ENCODE measurements at regions not wholly inside any gene's neighbourhood (a gene's known extent, or its start where the extent isn't known, plus 50 kb on each side); places are given as distances from the start of the nearest gene placed in this dataset.
A peak's percentile ranks its signal among the peaks of the same experiment; 100 is the strongest.
"Not testable (repeated sequence)": the region's sequence is repeated elsewhere in the genome, so short reads cannot be mapped to it uniquely, and the experiment has no call there.

- no peaks in the 10 kb centered on the region for H3K4me1 ChIP-seq (ENCODE audit: control insufficient read depth in 1 of 2, insufficient read depth in 2 of 2, low read length in 2 of 2)
- H3K4me3 ChIP-seq (ENCODE audit: low read depth in 1 of 2, low read length in 2 of 2), result peak overlapping the region; percentile 13 to 47
- H3K36me3 ChIP-seq (ENCODE audit: control insufficient read depth in 1 of 2, insufficient read depth in 2 of 2, low read length in 2 of 2), result no peaks in the 10 kb centered on the region
- H3K27me3 ChIP-seq (ENCODE audit: low read depth, low read length), result no peaks in the 10 kb centered on the region
- H3K27ac ChIP-seq (ENCODE audit: low read length), result no peak overlapping the region
- no peaks in the 10 kb centered on the region for H3K9me3 ChIP-seq (ENCODE audit: control insufficient read depth in 1 of 2, low read length in 2 of 2)
These were observed 68.6 kb upstream of the MAX start for GRCh38 chr14:65170768-65171507.

- H3K4me3 ChIP-seq (ENCODE audit: low read depth in 1 of 2, low read length in 2 of 2), result no peak overlapping the region
- no peaks in the 10 kb centered on the region for H3K4me1 ChIP-seq (ENCODE audit: control insufficient read depth in 1 of 2, insufficient read depth in 2 of 2, low read length in 2 of 2)
- H3K9me3 ChIP-seq (ENCODE audit: control insufficient read depth in 1 of 2, low read length in 2 of 2), result no peaks in the 10 kb centered on the region
- H3K27me3 ChIP-seq (ENCODE audit: low read depth, low read length), result no peaks in the 10 kb centered on the region
- H3K36me3 ChIP-seq (ENCODE audit: control insufficient read depth in 1 of 2, insufficient read depth in 2 of 2, low read length in 2 of 2), result no peaks in the 10 kb centered on the region
- no peak overlapping the region for H3K27ac ChIP-seq (ENCODE audit: low read length)
These were observed 71.8 kb upstream of the MAX start for GRCh38 chr14:65173973-65174693.

- Histone ChIP-seq H3K4me3 (ENCODE audit: low read depth in 1 of 2, low read length in 2 of 2) (no peak overlapping the region), H3K9me3 (ENCODE audit: control insufficient read depth in 1 of 2, low read length in 2 of 2) (no peaks in the 10 kb centered on the region), H3K4me1 (ENCODE audit: control insufficient read depth in 1 of 2, insufficient read depth in 2 of 2, low read length in 2 of 2) (no peaks in the 10 kb centered on the region), H3K27me3 (ENCODE audit: low read depth, low read length) (no peaks in the 10 kb centered on the region), H3K36me3 (ENCODE audit: control insufficient read depth in 1 of 2, insufficient read depth in 2 of 2, low read length in 2 of 2) (no peaks in the 10 kb centered on the region), H3K27ac (ENCODE audit: low read length) (no peak overlapping the region)
These were observed 72.5 kb upstream of the MAX start for GRCh38 chr14:65174783-65175182.

GRCh38 chr14:65177551-65177950, 75.2 kb upstream of the MAX start:
- H3K27me3 ChIP-seq (ENCODE audit: low read depth, low read length), result no peaks in the 10 kb centered on the region
- H3K9me3 ChIP-seq (ENCODE audit: control insufficient read depth in 1 of 2, low read length in 2 of 2), result peaks cover 8 to 13% of the 10 kb centered on the region in 2 donors
- no peak overlapping the region for H3K4me3 ChIP-seq (ENCODE audit: low read depth in 1 of 2, low read length in 2 of 2)
- H3K36me3 ChIP-seq (ENCODE audit: control insufficient read depth in 1 of 2, insufficient read depth in 2 of 2, low read length in 2 of 2), result no peaks in the 10 kb centered on the region
- H3K4me1 ChIP-seq (ENCODE audit: control insufficient read depth in 1 of 2, insufficient read depth in 2 of 2, low read length in 2 of 2), result no peaks in the 10 kb centered on the region
- H3K27ac ChIP-seq (ENCODE audit: low read length), result no peak overlapping the region

- H3K4me3 ChIP-seq (ENCODE audit: low read depth in 1 of 2, low read length in 2 of 2); H3K4me1 ChIP-seq (ENCODE audit: control insufficient read depth in 1 of 2, insufficient read depth in 2 of 2, low read length in 2 of 2); H3K27me3 ChIP-seq (ENCODE audit: low read depth, low read length); H3K36me3 ChIP-seq (ENCODE audit: control insufficient read depth in 1 of 2, insufficient read depth in 2 of 2, low read length in 2 of 2); H3K27ac ChIP-seq (ENCODE audit: low read length): not testable (repeated sequence)
- peaks cover 8 to 13% of the 10 kb centered on the region in 2 donors for H3K9me3 ChIP-seq (ENCODE audit: control insufficient read depth in 1 of 2, low read length in 2 of 2)
These were observed 76.9 kb upstream of the MAX start for GRCh38 chr14:65179231-65179630.

- H3K9me3 ChIP-seq (ENCODE audit: control insufficient read depth in 1 of 2, low read length in 2 of 2), result peaks cover 8 to 13% of the 10 kb centered on the region in 2 donors
- no peak overlapping the region for H3K27ac ChIP-seq (ENCODE audit: low read length)
- H3K4me1 ChIP-seq (ENCODE audit: control insufficient read depth in 1 of 2, insufficient read depth in 2 of 2, low read length in 2 of 2), result no peaks in the 10 kb centered on the region
These were observed 77.8 kb upstream of the MAX start for GRCh38 chr14:65179918-65180724.

GRCh38 chr14:65180725-65181025, 78.4 kb upstream of the MAX start:
- Histone ChIP-seq H3K27ac (ENCODE audit: low read length) (no peak overlapping the region), H3K27me3 (ENCODE audit: low read depth, low read length) (no peaks in the 10 kb centered on the region), H3K36me3 (ENCODE audit: control insufficient read depth in 1 of 2, insufficient read depth in 2 of 2, low read length in 2 of 2) (no peaks in the 10 kb centered on the region), H3K4me3 (ENCODE audit: low read depth in 1 of 2, low read length in 2 of 2) (no peak overlapping the region), H3K4me1 (ENCODE audit: control insufficient read depth in 1 of 2, insufficient read depth in 2 of 2, low read length in 2 of 2) (no peaks in the 10 kb centered on the region), H3K9me3 (ENCODE audit: control insufficient read depth in 1 of 2, low read length in 2 of 2) (peaks cover 8 to 13% of the 10 kb centered on the region in 2 donors)

More at GRCh38 chr14:65179918-65180724, 77.8 kb upstream of the MAX start:
- Histone ChIP-seq H3K27me3 (ENCODE audit: low read depth, low read length) (no peaks in the 10 kb centered on the region), H3K4me3 (ENCODE audit: low read depth in 1 of 2, low read length in 2 of 2) (no peak overlapping the region), H3K36me3 (ENCODE audit: control insufficient read depth in 1 of 2, insufficient read depth in 2 of 2, low read length in 2 of 2) (no peaks in the 10 kb centered on the region)

- Histone ChIP-seq H3K4me3 (ENCODE audit: low read depth in 1 of 2, low read length in 2 of 2) (no peak overlapping the region), H3K36me3 (ENCODE audit: control insufficient read depth in 1 of 2, insufficient read depth in 2 of 2, low read length in 2 of 2) (no peaks in the 10 kb centered on the region), H3K9me3 (ENCODE audit: control insufficient read depth in 1 of 2, low read length in 2 of 2) (peaks cover 8 to 13% of the 10 kb centered on the region in 2 donors), H3K27ac (ENCODE audit: low read length) (no peak overlapping the region), H3K27me3 (ENCODE audit: low read depth, low read length) (no peaks in the 10 kb centered on the region), H3K4me1 (ENCODE audit: control insufficient read depth in 1 of 2, insufficient read depth in 2 of 2, low read length in 2 of 2) (no peaks in the 10 kb centered on the region)
These were observed 81.9 kb upstream of the MAX start for GRCh38 chr14:65184032-65184764.

GRCh38 chr14:65185829-65186228, 83.5 kb upstream of the MAX start:
- no peaks in the 10 kb centered on the region for H3K4me1 ChIP-seq (ENCODE audit: control insufficient read depth in 1 of 2, insufficient read depth in 2 of 2, low read length in 2 of 2)

GRCh38 chr14:65186951-65187350, 84.6 kb upstream of the MAX start:
- H3K27me3 ChIP-seq (ENCODE audit: low read depth, low read length), result no peaks in the 10 kb centered on the region
- H3K4me1 ChIP-seq (ENCODE audit: control insufficient read depth in 1 of 2, insufficient read depth in 2 of 2, low read length in 2 of 2), result no peaks in the 10 kb centered on the region
- H3K36me3 ChIP-seq (ENCODE audit: control insufficient read depth in 1 of 2, insufficient read depth in 2 of 2, low read length in 2 of 2), result no peaks in the 10 kb centered on the region
- no peak overlapping the region for H3K27ac ChIP-seq (ENCODE audit: low read length)
- H3K4me3 ChIP-seq (ENCODE audit: low read depth in 1 of 2, low read length in 2 of 2), result no peak overlapping the region
- H3K9me3 ChIP-seq (ENCODE audit: control insufficient read depth in 1 of 2, low read length in 2 of 2), result peaks cover 2 to 7% of the 10 kb centered on the region in 2 donors

More at GRCh38 chr14:65185829-65186228, 83.5 kb upstream of the MAX start:
- no peaks in the 10 kb centered on the region for H3K36me3 ChIP-seq (ENCODE audit: control insufficient read depth in 1 of 2, insufficient read depth in 2 of 2, low read length in 2 of 2)
- no peak overlapping the region for H3K4me3 ChIP-seq (ENCODE audit: low read depth in 1 of 2, low read length in 2 of 2)
- no peaks in the 10 kb centered on the region for H3K27me3 ChIP-seq (ENCODE audit: low read depth, low read length)
- peaks cover 8 to 13% of the 10 kb centered on the region in 2 donors for H3K9me3 ChIP-seq (ENCODE audit: control insufficient read depth in 1 of 2, low read length in 2 of 2)
- H3K27ac ChIP-seq (ENCODE audit: low read length), result no peak overlapping the region
